SK-N-SH (cell line): ENCODE measurements at regions not wholly inside any gene's neighbourhood (a gene's known extent, or its start where the extent isn't known, plus 50 kb on each side); places are given as distances from the start of the nearest gene placed in this dataset.

Source experiments
- CTCF ChIA-PET: fragments of 300-600, 350-600 bp; formaldehyde crosslinking; extraction: SDS; loops from one replicate; lab custom pipeline; 2021; lab: Yijun Ruan, JAX
- POLR2A ChIA-PET: fragments of 350-600 bp; sonication (Branson Sonifier 250); formaldehyde crosslinking; extraction: SDS; loops from one replicate; lab custom pipeline; 2020; ENCODE audit warnings: antibody characterized with exemption, inconsistent platforms; lab: Yijun Ruan, JAX
- DNase-seq: peaks from one replicate; pipeline ENCODE4 v3.0.0; 2012
- H2AFZ ChIP-seq: fragments of 200-600 bp; sonication (generic); 2 replicates; pipeline ENCODE4 v1.8.1; 2016; ENCODE audit warnings: antibody characterized with exemption, mild to moderate bottlenecking, low read depth
- H3F3A ChIP-seq: fragments of 200-600 bp; sonication (generic); replicated peaks from 2 replicates; pipeline ENCODE3; 2016; ENCODE audit warnings: antibody characterized with exemption, mild to moderate bottlenecking; ENCODE audit not compliant: insufficient read depth
- H3K27ac ChIP-seq, 2 experiments: fragments of 200-500 bp in 1 of 2; fragments of 200-600 bp in 1 of 2; sonication (Bioruptor generic) in 1 of 2; sonication (generic), shearing (Covaris generic) in 1 of 2; 2 replicates each; pipeline versions ENCODE4 v1.5.1 to v1.6.1; 2014 to 2016; ENCODE audit warnings: low read depth in 2 of 2, inconsistent platforms in 1 of 2, low read length in 1 of 2, mild to moderate bottlenecking in 1 of 2, mixed read lengths in 1 of 2
- H3K27me3 ChIP-seq: fragments of 200-600 bp; sonication (generic), shearing (Covaris generic); 2 replicates; pipeline ENCODE4 v1.6.1; 2016; ENCODE audit warnings: mixed run types; ENCODE audit not compliant: insufficient read depth
- H3K36me3 ChIP-seq, 2 experiments: fragments of 200-500 bp in 1 of 2; fragments of 200-600 bp in 1 of 2; sonication (Bioruptor generic) in 1 of 2; sonication (generic) in 1 of 2; replicated peaks in 1 of 2; 2 replicates each; pipeline versions ENCODE3 to v1.5.1; 2014 to 2016; ENCODE audit warnings: low read length in 1 of 2, mild to moderate bottlenecking in 1 of 2; ENCODE audit not compliant: insufficient read depth in 2 of 2, control insufficient read depth in 1 of 2
- H3K4me1 ChIP-seq, 2 experiments: fragments of 200-500 bp in 1 of 2; fragments of 200-600 bp in 1 of 2; sonication (Bioruptor generic) in 1 of 2; sonication (generic), shearing (Covaris generic) in 1 of 2; 2 replicates each; pipeline versions ENCODE4 v1.5.1 to v1.6.1; 2014 to 2016; ENCODE audit warnings: low read depth in 1 of 2, low read length in 1 of 2, mixed run types in 1 of 2; ENCODE audit not compliant: insufficient read depth in 2 of 2, control insufficient read depth in 1 of 2
- H3K4me2 ChIP-seq: fragments of 200-600 bp; sonication (generic), shearing (Covaris generic); 2 replicates; pipeline ENCODE4 v1.6.1; 2017; ENCODE audit warnings: mixed run types
- H3K4me3 ChIP-seq, 2 experiments: fragments of 200-500 bp in 1 of 2; fragments of 200-600 bp in 1 of 2; sonication (Bioruptor generic) in 1 of 2; sonication (generic), shearing (Covaris generic) in 1 of 2; 2 replicates each; pipeline versions ENCODE4 v1.5.1 to v1.8.1; 2014 to 2016; ENCODE audit warnings: low read depth in 2 of 2, inconsistent platforms in 1 of 2, low read length in 1 of 2, mild to moderate bottlenecking in 1 of 2, mixed read lengths in 1 of 2, moderate library complexity in 1 of 2
- H3K79me2 ChIP-seq: fragments of 200-600 bp; sonication (generic); 2 replicates; pipeline ENCODE4 v1.8.1; 2017; ENCODE audit warnings: mild to moderate bottlenecking; ENCODE audit not compliant: insufficient read depth
- H3K9ac ChIP-seq: fragments of 200-600 bp; sonication (generic); 2 replicates; pipeline ENCODE4 v1.6.1; 2017; ENCODE audit warnings: mixed run types
- H3K9me2 ChIP-seq: fragments of 200-600 bp; sonication (generic); 2 replicates; pipeline ENCODE4 v1.6.1; 2017; ENCODE audit warnings: mixed run types
- H3K9me3 ChIP-seq: fragments of 200-600 bp; sonication (generic); 2 replicates; pipeline ENCODE4 v1.6.1; 2017; ENCODE audit warnings: mixed run types, mild to moderate bottlenecking, moderate library complexity
- H4K20me1 ChIP-seq: fragments of 200-600 bp; sonication (generic); 2 replicates; pipeline ENCODE4 v1.6.1; 2017; ENCODE audit warnings: mild to moderate bottlenecking, mixed run types; ENCODE audit not compliant: insufficient read depth
- CHD2 ChIP-seq: fragments of 150-350 bp; IDR thresholded peaks from 2 replicates; pipeline ENCODE4 v1.6.1; 2018; ENCODE audit warnings: low read length; ENCODE audit not compliant: partially characterized antibody
- CTCF ChIP-seq: fragments of 200-600 bp; sonication (generic); IDR thresholded peaks from 2 replicates; pipeline ENCODE4 v1.6.1; 2017; ENCODE audit warnings: antibody characterized with exemption, mild to moderate bottlenecking, moderate library complexity
- ELF1 ChIP-seq: IDR thresholded peaks from 2 replicates; pipeline ENCODE4 v1.4.0; 2012
- FOXJ3 ChIP-seq: sonication (generic); formaldehyde crosslinking; IDR thresholded peaks from 2 replicates; pipeline ENCODE4 v1.5.1; 2020; ENCODE audit warnings: mild to moderate bottlenecking, missing genetic modification reagents
- FOXM1 ChIP-seq: IDR thresholded peaks from 2 replicates; pipeline ENCODE4 v1.4.0; 2012; ENCODE audit warnings: low read depth, mild to moderate bottlenecking
- RXRA ChIP-seq: IDR thresholded peaks from 2 replicates; pipeline ENCODE4 v1.4.0; 2012; ENCODE audit warnings: low read depth, mild to moderate bottlenecking, borderline replicate concordance
- SMC3 ChIP-seq: IDR thresholded peaks from 2 replicates; pipeline ENCODE4 v1.6.1; 2012; ENCODE audit warnings: low read depth, low read length, improper control_type of control experiment
- TAF1 ChIP-seq: IDR thresholded peaks from 2 replicates; pipeline ENCODE4 v1.6.1; 2012; ENCODE audit warnings: low read depth, mild to moderate bottlenecking, low read length, moderate library complexity, borderline replicate concordance
- TEAD4 ChIP-seq: IDR thresholded peaks from 2 replicates; pipeline ENCODE4 v1.4.0; 2012; ENCODE audit warnings: mild to moderate bottlenecking, borderline replicate concordance; ENCODE audit not compliant: insufficient read depth
- WGBS: methylation state at CpG from one replicate; pipeline ENCODE4 v1.1.6; 2017; ENCODE audit warnings: low lambda C conversion rate; 5-methylcytosine and 5-hydroxymethylcytosine counted together
- TF ChIP-seq, protein P1 (sequence below): IDR thresholded peaks from 2 replicates; pipeline ENCODE4 v1.6.1; 2012; ENCODE audit warnings: mild to moderate bottlenecking, low read depth, low read length, moderate library complexity

DNA sequence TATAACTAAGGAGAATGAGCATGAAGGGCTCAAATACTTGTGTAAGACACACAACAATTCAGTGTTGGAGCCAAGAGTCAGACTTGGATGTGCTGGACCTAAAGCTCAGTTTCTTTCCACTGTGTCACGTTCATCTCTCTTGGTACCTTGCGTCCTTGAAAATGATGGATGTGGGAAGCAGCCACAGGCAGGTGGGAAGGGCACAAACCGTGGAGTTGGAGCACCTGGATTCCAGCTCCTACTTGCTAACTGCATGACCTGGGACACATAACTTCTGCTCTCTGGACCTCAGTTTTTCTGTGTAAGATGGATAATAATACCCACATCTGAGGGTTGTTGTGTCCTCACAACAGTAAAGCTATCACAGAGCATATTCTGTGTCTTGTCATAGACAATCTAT, 53.1 kb upstream of the PPP1CB start:
- CTCF ChIA-PET = interaction anchor here (0.7 to 2.0 kb wide), 4 partner anchors 18 to 105 kb away, joined by 3 to 5 read pairs (median 4); partner anchors contain the start of gene PPP1CB

More for the DNA sequence above, 53.1 kb upstream of the PPP1CB start:
- Histone ChIP-seq H3K79me2 (no peaks in the 10 kb centered on the region), H3K4me3 (no peak overlapping the region), H3K27ac (no peak overlapping the region), H3K4me2 (no peak overlapping the region), H2AFZ (no peak overlapping the region), H3K9me3 (no peaks in the 10 kb centered on the region), H3K4me1 (no peaks in the 10 kb centered on the region), H3F3A (no peaks in the 10 kb centered on the region), H4K20me1 (no peaks in the 10 kb centered on the region), H3K9ac (no peak overlapping the region), H3K36me3 (no peaks in the 10 kb centered on the region), H3K9me2 (no peaks in the 10 kb centered on the region), H3K27me3 (no peaks in the 10 kb centered on the region)
- TF ChIP-seq, protein P1, sequence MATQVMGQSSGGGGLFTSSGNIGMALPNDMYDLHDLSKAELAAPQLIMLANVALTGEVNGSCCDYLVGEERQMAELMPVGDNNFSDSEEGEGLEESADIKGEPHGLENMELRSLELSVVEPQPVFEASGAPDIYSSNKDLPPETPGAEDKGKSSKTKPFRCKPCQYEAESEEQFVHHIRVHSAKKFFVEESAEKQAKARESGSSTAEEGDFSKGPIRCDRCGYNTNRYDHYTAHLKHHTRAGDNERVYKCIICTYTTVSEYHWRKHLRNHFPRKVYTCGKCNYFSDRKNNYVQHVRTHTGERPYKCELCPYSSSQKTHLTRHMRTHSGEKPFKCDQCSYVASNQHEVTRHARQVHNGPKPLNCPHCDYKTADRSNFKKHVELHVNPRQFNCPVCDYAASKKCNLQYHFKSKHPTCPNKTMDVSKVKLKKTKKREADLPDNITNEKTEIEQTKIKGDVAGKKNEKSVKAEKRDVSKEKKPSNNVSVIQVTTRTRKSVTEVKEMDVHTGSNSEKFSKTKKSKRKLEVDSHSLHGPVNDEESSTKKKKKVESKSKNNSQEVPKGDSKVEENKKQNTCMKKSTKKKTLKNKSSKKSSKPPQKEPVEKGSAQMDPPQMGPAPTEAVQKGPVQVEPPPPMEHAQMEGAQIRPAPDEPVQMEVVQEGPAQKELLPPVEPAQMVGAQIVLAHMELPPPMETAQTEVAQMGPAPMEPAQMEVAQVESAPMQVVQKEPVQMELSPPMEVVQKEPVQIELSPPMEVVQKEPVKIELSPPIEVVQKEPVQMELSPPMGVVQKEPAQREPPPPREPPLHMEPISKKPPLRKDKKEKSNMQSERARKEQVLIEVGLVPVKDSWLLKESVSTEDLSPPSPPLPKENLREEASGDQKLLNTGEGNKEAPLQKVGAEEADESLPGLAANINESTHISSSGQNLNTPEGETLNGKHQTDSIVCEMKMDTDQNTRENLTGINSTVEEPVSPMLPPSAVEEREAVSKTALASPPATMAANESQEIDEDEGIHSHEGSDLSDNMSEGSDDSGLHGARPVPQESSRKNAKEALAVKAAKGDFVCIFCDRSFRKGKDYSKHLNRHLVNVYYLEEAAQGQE = no peak
- no peak for TF ChIP-seq CTCF
- no peak for TF ChIP-seq SMC3
- TF ChIP-seq ELF1 = no peak
- TF ChIP-seq FOXM1 = no peak
- TF ChIP-seq TEAD4 = no peak
- no peak for TF ChIP-seq CHD2
- TF ChIP-seq RXRA = no peak
- TF ChIP-seq FOXJ3 (CRISPR knock-in tag) = no peak
- no peak for TF ChIP-seq TAF1
- no peak for DNase-seq
- WGBS = 76% methylated on average over 3 of the region's 3 CpGs
- POLR2A ChIA-PET = interaction anchor here (0.7 kb wide), 1 partner anchor 146 kb away, joined by 3 read pairs; no protein-coding TSS in a partner anchor
